OCI-LY7 (cell line): ENCODE measurements at regions not wholly inside any gene's neighbourhood (a gene's known extent, or its start where the extent isn't known, plus 50 kb on each side); places are given as distances from the start of the nearest gene placed in this dataset.

Experiments used
- BruUV-seq: library from RNA; stranded (reverse); fragments of 400-500 nt; replicated peaks from 2 replicates; lab custom pipeline; 2021; lab: Mats Ljungman, UMichigan
- CTCF ChIA-PET: fragments of 300-600 bp; sonication (Branson Sonifier 250); formaldehyde crosslinking; loops from one replicate; lab custom pipeline; 2022; ENCODE audit warnings: antibody characterized with exemption; ENCODE audit not compliant: unreplicated experiment; lab: Charles Lee
- POLR2A ChIA-PET: fragments of 300-600 bp; sonication (Branson Sonifier 250); formaldehyde crosslinking; loops from one replicate; lab custom pipeline; 2022; ENCODE audit warnings: antibody characterized with exemption; lab: Charles Lee
- DNase-seq: peaks from one replicate; pipeline ENCODE4 v3.0.0-alpha.2; 2015; ENCODE audit warnings: low spot score
- H2AFZ ChIP-seq: fragments of 200-600 bp; sonication (generic), shearing (Covaris generic); 2 replicates; pipeline ENCODE4 v1.6.1; 2014; ENCODE audit warnings: mild to moderate bottlenecking, antibody characterized with exemption, low read length, moderate library complexity
- H3K27ac ChIP-seq: fragments of 200-600 bp; sonication (generic); 2 replicates; pipeline ENCODE4 v1.5.1; 2014; ENCODE audit warnings: mixed run types, low read depth, mild to moderate bottlenecking, moderate library complexity, low read length, inconsistent platforms; ENCODE audit not compliant: poor library complexity, severe bottlenecking
- H3K36me3 ChIP-seq: fragments of 200-600 bp; sonication (generic); 2 replicates; pipeline ENCODE4 v1.6.1; 2014; ENCODE audit warnings: mild to moderate bottlenecking, antibody characterized with exemption, low read length, moderate library complexity, mixed read lengths; ENCODE audit not compliant: insufficient read depth
- H3K4me1 ChIP-seq: fragments of 200-600 bp; sonication (generic); 2 replicates; pipeline ENCODE4 v1.5.1; 2014; ENCODE audit warnings: mild to moderate bottlenecking, low read length; ENCODE audit not compliant: insufficient read depth, poor library complexity, severe bottlenecking
- H3K4me2 ChIP-seq: fragments of 200-600 bp; sonication (generic); 2 replicates; pipeline ENCODE4 v1.6.1; 2014; ENCODE audit warnings: mild to moderate bottlenecking, low read length
- H3K4me3 ChIP-seq: fragments of 200-600 bp; sonication (generic); 2 replicates; pipeline ENCODE4 v1.5.1; 2014; ENCODE audit warnings: mild to moderate bottlenecking, low read depth, low read length; ENCODE audit not compliant: poor library complexity, severe bottlenecking
- H3K79me2 ChIP-seq: fragments of 200-600 bp; sonication (generic); 2 replicates; pipeline ENCODE4 v1.6.1; 2016; ENCODE audit warnings: low read depth, mild to moderate bottlenecking, low read length, moderate library complexity, mixed read lengths; ENCODE audit not compliant: insufficient read depth
- H3K9me2 ChIP-seq: fragments of 200-600 bp; sonication (generic); 2 replicates; pipeline ENCODE4 v1.6.1; 2016; ENCODE audit warnings: mild to moderate bottlenecking, low read length, mixed read lengths; ENCODE audit not compliant: insufficient read depth
- H3K9me3 ChIP-seq: fragments of 200-600 bp; sonication (generic); 2 replicates; pipeline ENCODE4 v1.6.1; 2014; ENCODE audit warnings: mild to moderate bottlenecking, mixed run types, low read length, mixed read lengths
- H4K20me1 ChIP-seq: fragments of 200-600 bp; sonication (generic); 2 replicates; pipeline ENCODE4 v1.6.1; 2014; ENCODE audit warnings: mild to moderate bottlenecking, antibody characterized with exemption, low read length, moderate library complexity, mixed read lengths; ENCODE audit not compliant: insufficient read depth
- EZH2phosphoT487 ChIP-seq: fragments of 200-600 bp; sonication (generic); IDR thresholded peaks from 2 replicates; pipeline ENCODE4 v1.6.1; 2018; ENCODE audit warnings: low read depth, borderline replicate concordance, mild to moderate bottlenecking, mixed run types, antibody characterized with exemption, low read length, moderate library complexity, mixed read lengths
- intact Hi-C: fragments of 100-400 bp; cut with micrococcal nuclease; formaldehyde crosslinking; loops from one replicate; pipeline ENCODE4 v1.10.0; 2022; ENCODE audit not compliant: unreplicated experiment
- TF ChIP-seq, protein P1 (sequence below): fragments of 200-600 bp; sonication (generic); conservative IDR thresholded peaks from 2 replicates; pipeline ENCODE4 v1.5.1; 2014; ENCODE audit warnings: mild to moderate bottlenecking, antibody characterized with exemption, low read length, moderate library complexity, mixed read lengths

DNA sequence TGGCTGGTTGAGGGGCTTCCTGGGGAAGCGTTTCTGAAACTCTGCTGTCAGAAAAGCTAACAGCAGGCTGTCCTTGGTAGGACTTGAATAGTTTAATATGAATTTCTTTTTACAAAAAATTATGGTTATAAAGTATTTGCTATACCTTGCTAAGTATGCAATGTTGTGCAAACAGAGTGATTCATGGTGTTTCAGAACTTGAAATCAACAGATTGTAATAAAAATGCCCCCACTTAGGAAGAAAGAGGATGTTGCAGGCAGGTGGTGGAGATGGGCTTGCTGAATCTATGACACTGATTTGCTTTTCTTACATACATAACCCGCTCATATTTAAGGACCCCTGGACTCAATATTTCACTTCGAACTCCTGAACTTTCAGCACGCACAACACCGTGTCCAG lies 211.6 kb downstream of the THBS2 start:
- no peak overlapping the region for H3K4me3 ChIP-seq
- no peak for TF ChIP-seq EZH2phosphoT487
- TF ChIP-seq, protein P1, sequence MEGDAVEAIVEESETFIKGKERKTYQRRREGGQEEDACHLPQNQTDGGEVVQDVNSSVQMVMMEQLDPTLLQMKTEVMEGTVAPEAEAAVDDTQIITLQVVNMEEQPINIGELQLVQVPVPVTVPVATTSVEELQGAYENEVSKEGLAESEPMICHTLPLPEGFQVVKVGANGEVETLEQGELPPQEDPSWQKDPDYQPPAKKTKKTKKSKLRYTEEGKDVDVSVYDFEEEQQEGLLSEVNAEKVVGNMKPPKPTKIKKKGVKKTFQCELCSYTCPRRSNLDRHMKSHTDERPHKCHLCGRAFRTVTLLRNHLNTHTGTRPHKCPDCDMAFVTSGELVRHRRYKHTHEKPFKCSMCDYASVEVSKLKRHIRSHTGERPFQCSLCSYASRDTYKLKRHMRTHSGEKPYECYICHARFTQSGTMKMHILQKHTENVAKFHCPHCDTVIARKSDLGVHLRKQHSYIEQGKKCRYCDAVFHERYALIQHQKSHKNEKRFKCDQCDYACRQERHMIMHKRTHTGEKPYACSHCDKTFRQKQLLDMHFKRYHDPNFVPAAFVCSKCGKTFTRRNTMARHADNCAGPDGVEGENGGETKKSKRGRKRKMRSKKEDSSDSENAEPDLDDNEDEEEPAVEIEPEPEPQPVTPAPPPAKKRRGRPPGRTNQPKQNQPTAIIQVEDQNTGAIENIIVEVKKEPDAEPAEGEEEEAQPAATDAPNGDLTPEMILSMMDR, result no peak
- H3K9me2 ChIP-seq, result no peaks in the 10 kb centered on the region
- H3K27ac ChIP-seq, result no peak overlapping the region
- intact Hi-C loops, result no loop called here
- H3K9me3 ChIP-seq, result no peaks in the 10 kb centered on the region
- H3K79me2 ChIP-seq, result no peaks in the 10 kb centered on the region
- H3K4me1 ChIP-seq, result no peaks in the 10 kb centered on the region
- no peak overlapping the region for H2AFZ ChIP-seq
- H4K20me1 ChIP-seq, result no peaks in the 10 kb centered on the region
- POLR2A ChIA-PET, result no interaction called here
- DNase-seq, result no peak
- BruUV-seq, result no TSS peak
- H3K36me3 ChIP-seq, result no peaks in the 10 kb centered on the region
- H3K4me2 ChIP-seq, result no peak overlapping the region
- CTCF ChIA-PET, result no interaction called here

DNA sequence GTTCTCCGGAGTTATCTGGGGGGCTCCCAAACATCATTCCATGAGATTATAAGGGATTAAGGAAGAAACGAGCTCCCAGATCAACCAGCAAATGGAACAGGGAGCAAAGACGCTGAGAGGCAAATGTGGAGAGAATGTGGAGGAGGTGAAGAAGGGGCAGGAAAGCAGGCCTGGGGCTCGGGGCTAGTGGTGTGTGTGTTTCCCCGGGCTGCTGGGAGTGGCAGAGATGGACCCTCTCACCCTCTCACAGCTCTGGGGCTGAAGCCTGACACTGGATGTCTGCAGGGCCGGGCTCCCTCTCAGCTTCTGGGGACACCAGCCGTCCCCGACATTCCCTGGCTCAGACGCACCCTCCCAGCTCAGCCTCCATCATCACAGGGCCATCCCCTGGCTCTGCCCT lies 212.6 kb downstream of the THBS2 start:
- H3K79me2 ChIP-seq, result no peaks in the 10 kb centered on the region
- H2AFZ ChIP-seq, result no peak overlapping the region
- ChIA-PET POLR2A (no interaction called here), CTCF (no interaction called here)
- no peak overlapping the region for H3K4me3 ChIP-seq
- no peaks in the 10 kb centered on the region for H3K4me1 ChIP-seq
- H3K9me3 ChIP-seq, result no peaks in the 10 kb centered on the region
- no peak overlapping the region for H3K27ac ChIP-seq
- intact Hi-C loops, result no loop called here
- no peak overlapping the region for H3K4me2 ChIP-seq
- BruUV-seq, result no TSS peak
- no peaks in the 10 kb centered on the region for H3K36me3 ChIP-seq
- TF ChIP-seq EZH2phosphoT487, result no peak
- TF ChIP-seq, protein P1, result no peak
- DNase-seq, result no peak
- H4K20me1 ChIP-seq, result no peaks in the 10 kb centered on the region
- no peaks in the 10 kb centered on the region for H3K9me2 ChIP-seq

DNA sequence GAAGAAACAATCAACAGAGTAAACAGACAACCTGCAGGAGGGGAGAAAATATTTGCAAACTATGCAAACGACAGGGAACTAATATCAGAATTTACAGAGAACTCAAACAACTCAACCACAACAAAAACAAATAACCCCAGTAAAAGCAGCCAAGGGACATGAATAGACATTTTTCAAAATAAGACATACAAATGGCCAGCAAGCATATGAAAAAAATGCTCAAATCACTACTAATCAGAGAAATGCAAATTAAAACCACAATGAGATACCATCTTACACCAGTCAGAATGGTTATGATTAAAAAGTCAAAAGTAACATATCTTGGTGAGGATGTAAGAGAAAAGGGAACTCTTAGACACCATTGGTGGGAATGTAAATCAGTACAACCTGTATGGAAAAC lies 215.0 kb downstream of the THBS2 start:
- no peaks in the 10 kb centered on the region for H4K20me1 ChIP-seq
- no peaks in the 10 kb centered on the region for H3K79me2 ChIP-seq
- intact Hi-C loops, result no loop called here
- H3K4me2 ChIP-seq, result no peak overlapping the region
- no peaks in the 10 kb centered on the region for H3K36me3 ChIP-seq
- no peak overlapping the region for H3K27ac ChIP-seq
- H2AFZ ChIP-seq, result no peak overlapping the region
- no TSS peak for BruUV-seq
- H3K9me3 ChIP-seq, result no peaks in the 10 kb centered on the region
- TF ChIP-seq, protein P1, result no peak
- no peak for TF ChIP-seq EZH2phosphoT487
- no peak overlapping the region for H3K4me3 ChIP-seq
- no peaks in the 10 kb centered on the region for H3K4me1 ChIP-seq
- POLR2A ChIA-PET, result no interaction called here
- no peak for DNase-seq
- H3K9me2 ChIP-seq, result no peaks in the 10 kb centered on the region
- CTCF ChIA-PET, result no interaction called here
